DND-41 (cell line): ENCODE measurements at regions not wholly inside any gene's neighbourhood (a gene's known extent, or its start where the extent isn't known, plus 50 kb on each side); places are given as distances from the start of the nearest gene placed in this dataset.

Experiments
- CTCF ChIP-seq: IDR thresholded peaks from 2 replicates; pipeline ENCODE4 v1.5.1; 2012; ENCODE audit warnings: borderline replicate concordance, low read length, moderate library complexity, mild to moderate bottlenecking; ENCODE audit not compliant: poor library complexity, severe bottlenecking; ENCODE audit errors: extremely low read depth
- EZH2 ChIP-seq: IDR thresholded peaks from 3 replicates; pipeline ENCODE4 v1.6.1; 2012; ENCODE audit warnings: borderline replicate concordance, low read depth, mild to moderate bottlenecking, moderate library complexity, low read length, inconsistent platforms; ENCODE audit not compliant: severe bottlenecking

GRCh38 chr1:229941831-229942230 is 125.2 kb upstream of the GALNT2 start:
- no peak for TF ChIP-seq CTCF
- no peak for TF ChIP-seq EZH2
